Liver (tissue), 3 donors: ENCODE measurements at regions not wholly inside any gene's neighbourhood (a gene's known extent, or its start where the extent isn't known, plus 50 kb on each side); places are given as distances from the start of the nearest gene placed in this dataset.

Experiments used
- EGR1 ChIP-seq, 2 donors: IDR thresholded peaks; 2 replicates each; pipeline ENCODE4 v1.6.1; 2016 to 2018; ENCODE audit warnings: antibody characterized with exemption in 2 of 2, low read depth in 2 of 2
- FOXA2 ChIP-seq: IDR thresholded peaks from 2 replicates; pipeline ENCODE4 v1.6.1; 2016; ENCODE audit warnings: antibody characterized with exemption
- HNF4A ChIP-seq, 2 donors: conservative IDR thresholded peaks; 2 replicates each; pipeline ENCODE4 v1.6.1; 2016; ENCODE audit warnings: antibody characterized with exemption in 2 of 2, mild to moderate bottlenecking in 2 of 2
- RAD21 ChIP-seq, 2 donors: IDR thresholded peaks; 2 replicates each; pipeline ENCODE4 v1.6.1; 2016; ENCODE audit warnings: antibody characterized with exemption in 2 of 2, mild to moderate bottlenecking in 2 of 2
- TAF1 ChIP-seq: conservative IDR thresholded peaks from 2 replicates; pipeline ENCODE4 v1.6.1; 2016; ENCODE audit warnings: antibody characterized with exemption, mild to moderate bottlenecking
- TF ChIP-seq, protein P1 (sequence below): fragments of 150-350 bp; IDR thresholded peaks from 2 replicates; pipeline ENCODE4 v1.5.1; 2017; ENCODE audit warnings: improper control_type of control experiment, low read depth, low read length; ENCODE audit not compliant: missing input control
- TF ChIP-seq, protein P2 (sequence below): IDR thresholded peaks from 2 replicates; pipeline ENCODE4 v1.6.1; 2016; ENCODE audit warnings: antibody characterized with exemption
- TF ChIP-seq, protein P3 (sequence below): IDR thresholded peaks from 2 replicates; pipeline ENCODE4 v1.6.1; 2016; ENCODE audit warnings: antibody characterized with exemption
- donor health status: healthy.
- donor health status: healthy.

DNA sequence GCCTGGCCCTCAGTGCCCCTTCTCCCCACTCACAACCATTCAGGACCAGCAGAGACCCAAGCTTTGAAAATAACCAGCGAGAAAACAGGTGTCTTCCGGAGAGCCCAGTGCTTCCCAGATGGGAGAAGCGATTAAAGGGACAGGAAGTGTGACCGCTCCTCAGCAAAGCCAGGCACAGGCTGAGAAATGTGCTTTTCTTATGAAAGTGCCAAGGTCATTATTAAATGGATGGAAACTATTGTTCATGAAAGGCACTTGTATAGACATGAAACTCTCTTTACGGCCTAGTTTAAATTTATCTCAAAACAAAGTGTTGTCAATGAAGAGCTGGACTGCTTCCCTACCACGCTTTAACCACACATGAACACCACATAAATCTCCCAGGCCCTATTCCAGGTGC lies 210.4 kb downstream of the SPTSSA start:
- TF ChIP-seq HNF4A (conservative IDR thresholded peaks at IDR 0.05) (no peak), RAD21 (IDR thresholded peaks at IDR 0.05) (no peak), EGR1 (IDR thresholded peaks at IDR 0.05; ENCODE audit: low read depth in 2 of 2) (no peak), TAF1 (no peak), FOXA2 (no peak)
- TF ChIP-seq, protein P1, sequence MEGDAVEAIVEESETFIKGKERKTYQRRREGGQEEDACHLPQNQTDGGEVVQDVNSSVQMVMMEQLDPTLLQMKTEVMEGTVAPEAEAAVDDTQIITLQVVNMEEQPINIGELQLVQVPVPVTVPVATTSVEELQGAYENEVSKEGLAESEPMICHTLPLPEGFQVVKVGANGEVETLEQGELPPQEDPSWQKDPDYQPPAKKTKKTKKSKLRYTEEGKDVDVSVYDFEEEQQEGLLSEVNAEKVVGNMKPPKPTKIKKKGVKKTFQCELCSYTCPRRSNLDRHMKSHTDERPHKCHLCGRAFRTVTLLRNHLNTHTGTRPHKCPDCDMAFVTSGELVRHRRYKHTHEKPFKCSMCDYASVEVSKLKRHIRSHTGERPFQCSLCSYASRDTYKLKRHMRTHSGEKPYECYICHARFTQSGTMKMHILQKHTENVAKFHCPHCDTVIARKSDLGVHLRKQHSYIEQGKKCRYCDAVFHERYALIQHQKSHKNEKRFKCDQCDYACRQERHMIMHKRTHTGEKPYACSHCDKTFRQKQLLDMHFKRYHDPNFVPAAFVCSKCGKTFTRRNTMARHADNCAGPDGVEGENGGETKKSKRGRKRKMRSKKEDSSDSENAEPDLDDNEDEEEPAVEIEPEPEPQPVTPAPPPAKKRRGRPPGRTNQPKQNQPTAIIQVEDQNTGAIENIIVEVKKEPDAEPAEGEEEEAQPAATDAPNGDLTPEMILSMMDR: no peak
- TF ChIP-seq, protein P2, sequence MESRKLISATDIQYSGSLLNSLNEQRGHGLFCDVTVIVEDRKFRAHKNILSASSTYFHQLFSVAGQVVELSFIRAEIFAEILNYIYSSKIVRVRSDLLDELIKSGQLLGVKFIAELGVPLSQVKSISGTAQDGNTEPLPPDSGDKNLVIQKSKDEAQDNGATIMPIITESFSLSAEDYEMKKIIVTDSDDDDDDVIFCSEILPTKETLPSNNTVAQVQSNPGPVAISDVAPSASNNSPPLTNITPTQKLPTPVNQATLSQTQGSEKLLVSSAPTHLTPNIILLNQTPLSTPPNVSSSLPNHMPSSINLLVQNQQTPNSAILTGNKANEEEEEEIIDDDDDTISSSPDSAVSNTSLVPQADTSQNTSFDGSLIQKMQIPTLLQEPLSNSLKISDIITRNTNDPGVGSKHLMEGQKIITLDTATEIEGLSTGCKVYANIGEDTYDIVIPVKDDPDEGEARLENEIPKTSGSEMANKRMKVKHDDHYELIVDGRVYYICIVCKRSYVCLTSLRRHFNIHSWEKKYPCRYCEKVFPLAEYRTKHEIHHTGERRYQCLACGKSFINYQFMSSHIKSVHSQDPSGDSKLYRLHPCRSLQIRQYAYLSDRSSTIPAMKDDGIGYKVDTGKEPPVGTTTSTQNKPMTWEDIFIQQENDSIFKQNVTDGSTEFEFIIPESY: no peak
- TF ChIP-seq, protein P3, sequence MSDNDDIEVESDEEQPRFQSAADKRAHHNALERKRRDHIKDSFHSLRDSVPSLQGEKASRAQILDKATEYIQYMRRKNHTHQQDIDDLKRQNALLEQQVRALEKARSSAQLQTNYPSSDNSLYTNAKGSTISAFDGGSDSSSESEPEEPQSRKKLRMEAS: no peak
